Left kidney (tissue), 1 donor: ENCODE measurements at regions not wholly inside any gene's neighbourhood (a gene's known extent, or its start where the extent isn't known, plus 50 kb on each side); places are given as distances from the start of the nearest gene placed in this dataset.
"Not testable (repeated sequence)": the region's sequence is repeated elsewhere in the genome, so short reads cannot be mapped to it uniquely, and the experiment has no call there.

Experiments
- DNase-seq: peaks from one replicate; pipeline ENCODE4 v3.0.0-alpha.2; 2013

DNA sequence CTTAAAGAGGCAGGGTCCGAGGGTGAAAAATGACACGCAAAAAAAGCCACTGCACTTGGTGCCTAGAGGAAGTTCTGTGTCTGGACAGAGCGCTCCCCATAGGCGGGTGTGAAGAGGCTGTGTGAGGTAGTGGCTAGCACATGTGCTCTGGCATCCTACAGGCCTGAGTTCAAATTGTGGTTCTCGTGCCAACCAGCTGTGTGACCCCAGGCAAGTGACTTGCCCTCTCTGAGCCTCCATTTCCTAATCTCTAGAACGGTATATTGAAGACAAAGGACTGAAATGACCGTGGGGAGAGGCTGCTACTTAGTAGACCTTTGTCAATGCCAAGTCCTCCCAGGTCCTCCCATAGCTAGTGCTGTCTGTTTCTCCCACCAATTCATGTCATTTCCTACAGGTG is 79.1 kb upstream of the MYL10 start:
- DNase-seq, result no peak

DNA sequence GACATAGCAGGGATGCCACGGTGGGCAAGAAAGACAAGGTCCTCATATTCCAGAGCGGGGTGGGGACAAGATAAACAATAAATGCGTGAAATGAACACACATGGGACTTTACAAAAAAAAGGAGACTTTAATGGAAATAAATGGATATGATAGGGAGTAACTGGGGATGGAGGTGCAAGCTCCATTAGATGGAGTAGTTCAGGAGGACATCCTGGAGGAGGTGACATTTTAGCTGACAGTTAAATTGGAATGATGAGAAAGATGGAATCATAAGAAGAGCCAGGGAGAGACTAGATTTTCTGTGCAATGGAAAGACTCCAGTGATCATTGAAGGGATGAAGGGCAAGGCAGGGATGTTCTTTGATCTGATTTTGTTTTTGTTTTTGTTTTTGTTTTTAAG is 83.6 kb upstream of the MYL10 start:
- no peak for DNase-seq

DNA sequence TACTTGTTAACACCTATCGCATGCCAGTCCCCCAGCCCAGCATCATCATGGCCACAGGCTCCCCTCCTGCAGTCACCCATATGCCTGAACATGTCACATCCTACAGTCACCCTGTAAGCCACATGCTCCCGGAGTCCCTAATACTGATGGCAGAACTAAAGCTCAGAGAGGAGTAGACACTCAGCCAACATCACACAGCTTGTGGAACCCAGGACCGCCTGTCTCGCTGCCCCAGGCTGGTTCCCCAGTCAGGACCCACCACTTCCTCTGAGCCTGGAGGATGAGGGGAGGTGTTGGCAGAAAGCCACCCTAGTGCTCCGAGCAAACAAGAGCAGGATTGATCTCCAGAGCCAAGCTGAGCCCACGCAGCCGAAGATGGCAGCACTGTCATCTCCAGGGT is 85.0 kb upstream of the MYL10 start:
- DNase-seq, result no peak

DNA sequence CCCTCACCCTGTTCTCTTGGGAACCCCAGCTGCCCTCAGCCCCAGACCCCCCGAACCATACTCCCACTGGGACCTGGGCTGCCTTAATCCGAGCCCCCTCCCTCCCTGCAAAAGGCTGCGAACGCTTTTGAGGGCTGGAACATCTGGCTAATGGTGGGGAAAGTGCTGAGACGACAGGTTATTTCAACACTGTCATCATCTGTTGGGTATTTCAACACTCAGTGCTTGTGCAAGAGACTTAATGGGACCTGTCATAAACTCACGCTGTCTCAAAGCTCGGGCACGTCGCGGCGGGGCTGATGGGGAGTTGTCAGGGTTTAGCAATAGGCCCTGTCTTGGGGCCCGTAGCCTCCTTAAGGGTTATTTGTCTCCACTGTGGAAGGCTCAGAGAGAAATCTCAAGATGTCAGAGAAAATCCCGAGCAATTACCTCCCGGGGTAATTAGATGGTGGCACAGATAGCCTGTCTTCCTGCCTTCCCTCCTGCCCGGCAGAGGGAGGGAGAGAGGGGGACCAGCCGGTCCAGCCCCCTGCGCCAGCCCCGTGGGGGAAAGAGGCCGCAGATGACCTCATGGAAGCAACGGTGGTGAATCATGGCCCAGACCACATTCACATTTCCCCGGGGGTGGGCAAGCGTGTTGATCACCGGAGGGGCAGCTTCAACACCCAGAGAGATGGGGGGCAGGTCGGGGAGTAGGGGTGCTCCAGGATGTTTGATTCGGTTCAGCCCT is 88.7 kb upstream of the MYL10 start:
- no peak for DNase-seq

DNA sequence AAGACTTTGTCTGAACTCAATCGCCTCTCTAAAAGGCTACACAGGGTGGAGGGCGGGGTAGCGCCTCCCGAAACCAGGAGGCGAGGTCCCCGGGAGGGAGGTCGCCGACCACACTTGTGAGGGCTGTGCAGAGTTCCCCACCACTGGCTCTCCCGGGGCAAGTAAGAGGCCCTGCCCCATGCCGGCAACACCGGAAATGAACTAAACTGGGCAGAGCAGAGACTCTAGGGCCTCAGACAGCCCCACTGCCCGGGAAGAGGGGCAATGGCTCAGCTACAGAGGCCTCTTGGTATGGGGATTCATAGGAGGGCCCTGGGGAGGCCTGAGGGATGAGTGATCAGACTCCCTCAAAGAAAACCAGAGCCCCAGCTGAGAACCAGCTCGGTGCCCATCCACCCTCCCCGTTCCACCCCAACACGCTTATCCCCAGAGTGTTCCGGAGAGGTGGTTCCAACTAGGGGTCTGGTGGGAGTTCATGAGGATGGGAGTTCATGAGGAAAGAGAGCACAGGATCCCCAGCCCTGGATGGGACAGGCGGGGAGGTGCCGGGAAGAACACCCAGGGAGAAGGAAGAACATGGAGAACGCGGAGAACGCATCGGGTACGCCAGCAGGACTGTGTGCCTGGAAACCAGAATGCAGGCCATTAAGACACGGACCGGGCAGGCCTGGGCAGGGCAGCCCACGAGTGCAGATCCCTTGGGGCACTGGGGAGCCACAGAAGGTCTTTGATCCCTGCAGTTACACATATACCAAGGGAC is 89.4 kb upstream of the MYL10 start:
- DNase-seq, result no peak

GRCh38 chr7:101719123-101719470 is 90.0 kb upstream of the MYL10 start:
- DNase-seq, result no peak

DNA sequence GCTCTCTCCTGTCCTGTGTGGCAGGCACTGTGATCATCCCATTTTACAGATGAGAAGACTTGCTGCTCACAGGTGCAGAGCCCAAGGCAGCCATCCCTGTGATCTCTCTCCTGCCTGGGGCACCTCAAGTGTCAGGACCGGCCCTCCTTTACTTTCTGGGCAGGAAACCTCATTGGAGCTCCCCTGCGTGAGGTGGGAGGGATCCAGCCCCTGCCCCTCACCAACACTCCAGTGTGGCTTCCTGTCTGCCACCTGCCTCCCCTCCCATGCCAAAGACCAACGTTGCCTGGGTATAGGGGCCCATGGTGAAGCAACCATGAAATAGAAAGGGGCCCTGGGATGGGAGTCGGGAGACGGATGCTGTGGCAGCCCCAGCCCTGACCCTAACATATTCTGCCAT is 91.2 kb upstream of the MYL10 start:
- no peak for DNase-seq

- no peak for DNase-seq
Measured at GRCh38 chr7:101722247-101722646, 93.2 kb upstream of the MYL10 start.

- no peak for DNase-seq
Measured at GRCh38 chr7:101723835-101724234, 93.6 kb upstream of the CUX1 start.

DNA sequence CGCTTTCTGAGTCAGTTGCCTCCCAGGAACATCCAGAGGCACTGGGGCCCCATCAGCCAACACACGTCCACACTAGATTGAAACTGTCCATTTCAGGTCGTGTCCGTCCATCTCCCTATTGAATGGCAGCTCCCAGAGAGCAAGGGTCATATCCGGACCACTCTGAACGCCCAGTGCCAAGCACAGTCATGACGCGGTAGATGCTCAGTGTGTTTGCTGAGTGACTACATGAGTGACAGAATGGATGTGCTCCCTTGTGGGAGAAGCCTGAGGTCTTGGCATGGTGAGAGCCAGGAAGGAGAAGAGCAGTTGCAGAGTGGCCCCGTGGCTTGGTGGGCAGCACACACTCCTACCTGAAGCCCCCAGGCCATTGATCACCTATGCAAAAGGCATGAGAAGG is 92.5 kb upstream of the CUX1 start:
- DNase-seq, result no peak

DNA sequence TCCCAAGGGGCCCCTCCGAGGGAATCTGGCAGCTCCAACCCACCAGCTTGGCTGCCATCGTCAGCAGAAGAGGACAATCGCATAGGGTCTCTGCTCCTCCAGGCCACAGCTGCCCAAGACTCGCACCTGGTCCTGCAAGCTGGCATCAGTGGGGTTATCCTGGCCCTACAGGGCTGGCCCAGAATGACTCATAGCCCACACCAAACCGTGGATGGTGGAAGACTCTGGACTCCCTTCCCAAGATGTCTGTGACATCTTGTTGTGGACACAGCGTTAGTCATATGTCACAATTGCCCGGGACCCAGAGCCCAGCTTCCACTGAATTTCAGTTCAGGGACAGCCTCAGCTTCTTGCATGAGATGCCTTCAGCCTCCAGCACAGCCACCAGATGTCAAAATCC is 91.5 kb upstream of the CUX1 start:
- DNase-seq, result no peak

- no peak for DNase-seq
Measured at GRCh38 chr7:101727184-101727583, 90.2 kb upstream of the CUX1 start.

DNA sequence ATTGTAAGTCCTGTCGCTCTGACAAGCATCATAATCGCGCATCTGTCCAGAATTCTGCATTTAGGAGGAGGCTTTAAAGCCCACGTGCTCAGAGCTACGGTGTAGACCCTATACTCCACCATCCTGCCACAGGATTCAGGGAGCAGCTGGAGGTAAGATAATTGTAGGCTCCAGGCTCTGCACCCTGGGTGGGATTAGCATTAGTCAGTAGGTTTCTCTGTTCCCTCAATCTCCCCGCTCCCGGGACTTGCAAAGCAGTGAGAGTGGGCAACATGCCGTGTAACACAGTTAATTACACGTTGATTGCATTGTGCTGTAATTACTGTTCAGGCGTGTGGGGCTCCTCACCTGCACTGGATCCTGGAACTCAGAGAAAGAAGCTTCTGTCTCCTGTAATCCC is 89.3 kb upstream of the CUX1 start:
- no peak for DNase-seq

- not testable (repeated sequence) for DNase-seq
Measured at GRCh38 chr7:101728873-101729240, 88.6 kb upstream of the CUX1 start.

- no peak for DNase-seq
Measured at GRCh38 chr7:101729241-101729883, 88.1 kb upstream of the CUX1 start.

DNA sequence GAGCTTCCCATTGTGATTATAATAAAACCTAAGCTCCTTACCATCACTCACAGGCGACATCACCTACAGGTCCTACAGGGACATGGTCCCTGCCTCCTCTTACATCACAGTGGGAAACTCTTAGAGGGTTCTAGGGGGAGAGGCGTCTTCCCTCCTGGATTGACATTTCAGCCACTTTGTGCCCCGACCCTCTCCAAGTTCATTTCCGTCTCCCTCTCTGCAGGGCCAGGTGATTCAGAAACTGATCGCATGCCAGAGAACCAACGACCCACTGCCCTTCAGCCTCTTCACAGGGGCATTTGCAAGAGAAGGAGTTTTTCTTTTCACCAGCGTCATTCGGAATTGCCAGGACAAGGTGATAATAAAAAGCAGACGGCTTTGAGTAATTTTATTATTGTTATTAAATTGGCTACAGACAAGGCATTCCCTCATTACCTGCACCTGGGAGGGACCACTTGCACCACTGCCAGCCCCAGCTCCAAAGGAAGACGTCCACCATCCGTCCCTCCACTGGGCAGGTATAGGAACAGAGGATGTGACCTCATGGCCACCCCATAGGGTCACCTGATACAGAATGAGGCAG is 85.8 kb upstream of the CUX1 start:
- no peak for DNase-seq

- DNase-seq, result peak; percentile 79
Measured at GRCh38 chr7:101733713-101734475, 83.5 kb upstream of the CUX1 start.

GRCh38 chr7:101736084-101736483 is 81.3 kb upstream of the CUX1 start:
- DNase-seq, result no peak

GRCh38 chr7:101739775-101740398 is 77.5 kb upstream of the CUX1 start:
- no peak for DNase-seq

DNA sequence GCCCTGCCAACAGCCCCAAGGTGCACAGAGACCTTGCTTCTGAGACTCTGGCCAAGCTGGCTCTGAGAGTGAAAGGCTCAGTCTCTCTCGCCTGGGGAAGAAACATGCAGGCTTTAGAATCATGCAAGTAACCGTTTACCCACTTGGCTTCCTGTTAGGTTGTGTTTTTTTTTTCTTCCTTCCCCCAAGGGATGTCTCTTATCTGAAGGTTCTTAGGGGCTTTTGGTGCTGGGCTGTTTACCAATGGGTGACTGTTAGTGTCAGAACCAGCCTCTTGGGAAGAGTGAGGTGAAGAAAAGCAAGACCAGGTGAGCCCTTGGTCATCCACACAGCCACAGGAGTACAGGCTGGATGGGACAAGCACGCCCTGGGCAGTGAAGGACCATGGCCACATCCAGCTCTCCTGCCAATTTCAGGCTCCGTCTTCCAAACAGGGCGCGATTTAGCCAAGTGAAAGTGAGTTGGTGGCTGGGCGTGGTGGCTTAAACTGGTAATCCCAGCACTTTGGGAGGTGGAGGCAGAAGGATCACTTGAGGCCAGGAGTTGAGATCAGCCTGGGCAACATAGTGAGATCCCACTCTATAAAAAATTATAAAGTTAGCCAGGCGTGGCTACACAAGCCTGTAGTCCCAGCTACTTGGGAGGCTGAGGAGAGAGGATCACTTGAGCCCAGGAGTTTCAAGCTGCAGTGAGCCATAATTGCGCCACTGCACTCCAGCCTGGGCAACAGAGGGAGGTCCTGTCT is 76.3 kb upstream of the CUX1 start:
- no peak for DNase-seq
